ENCODE measurements at regions not wholly inside any gene's neighbourhood (a gene's known extent, or its start where the extent isn't known, plus 50 kb on each side); places are given as distances from the start of the nearest gene placed in this dataset.
"Not testable (repeated sequence)": the region's sequence is repeated elsewhere in the genome, so short reads cannot be mapped to it uniquely, and the experiment has no call there.

DNA sequence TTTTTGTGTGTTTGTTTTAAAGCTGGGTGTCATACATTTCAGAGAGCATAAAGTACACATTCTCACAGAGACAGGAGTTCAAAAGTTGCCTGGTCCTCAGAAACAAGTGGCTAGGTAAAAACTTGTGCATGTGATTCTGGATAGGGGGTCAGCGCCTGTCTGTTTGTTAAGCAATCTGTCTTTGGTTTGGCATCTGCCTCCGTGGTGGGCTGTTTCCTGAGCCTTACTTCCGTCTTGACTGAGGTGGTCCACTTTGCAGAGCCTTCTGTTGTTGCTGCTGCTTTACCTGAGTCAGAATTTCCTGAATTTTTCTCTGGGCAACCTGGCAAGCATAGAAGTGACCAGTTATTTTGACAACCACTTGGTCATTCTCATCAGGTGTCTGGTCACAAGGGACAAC, 73.8 kb upstream of the RPS6KA2 start:
- TF ChIP-seq, protein P1, sequence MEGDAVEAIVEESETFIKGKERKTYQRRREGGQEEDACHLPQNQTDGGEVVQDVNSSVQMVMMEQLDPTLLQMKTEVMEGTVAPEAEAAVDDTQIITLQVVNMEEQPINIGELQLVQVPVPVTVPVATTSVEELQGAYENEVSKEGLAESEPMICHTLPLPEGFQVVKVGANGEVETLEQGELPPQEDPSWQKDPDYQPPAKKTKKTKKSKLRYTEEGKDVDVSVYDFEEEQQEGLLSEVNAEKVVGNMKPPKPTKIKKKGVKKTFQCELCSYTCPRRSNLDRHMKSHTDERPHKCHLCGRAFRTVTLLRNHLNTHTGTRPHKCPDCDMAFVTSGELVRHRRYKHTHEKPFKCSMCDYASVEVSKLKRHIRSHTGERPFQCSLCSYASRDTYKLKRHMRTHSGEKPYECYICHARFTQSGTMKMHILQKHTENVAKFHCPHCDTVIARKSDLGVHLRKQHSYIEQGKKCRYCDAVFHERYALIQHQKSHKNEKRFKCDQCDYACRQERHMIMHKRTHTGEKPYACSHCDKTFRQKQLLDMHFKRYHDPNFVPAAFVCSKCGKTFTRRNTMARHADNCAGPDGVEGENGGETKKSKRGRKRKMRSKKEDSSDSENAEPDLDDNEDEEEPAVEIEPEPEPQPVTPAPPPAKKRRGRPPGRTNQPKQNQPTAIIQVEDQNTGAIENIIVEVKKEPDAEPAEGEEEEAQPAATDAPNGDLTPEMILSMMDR (IDR thresholded peaks at IDR 0.05): not testable (repeated sequence)
- not testable (repeated sequence) for TF ChIP-seq POLR2A (IDR thresholded peaks at IDR 0.05)
